K562 (cell line): ENCODE measurements at regions not wholly inside any gene's neighbourhood (a gene's known extent, or its start where the extent isn't known, plus 50 kb on each side); places are given as distances from the start of the nearest gene placed in this dataset.

Source experiments
- ATAC-seq: fragments of 200-7000 bp; cut with Tn5 transposase; 3 replicates; pipeline ENCODE4 v1.9.1; 2020; ENCODE audit warnings: moderate library complexity
- BruUV-seq: library from RNA; stranded (reverse); fragments of 400-500 nt; replicated peaks from 2 replicates; lab custom pipeline; 2021; lab: Mats Ljungman, UMichigan
- CTCF ChIA-PET: fragments of 300-600 bp; formaldehyde crosslinking; extraction: SDS; loops from one replicate; lab custom pipeline; 2021; ENCODE audit warnings: low intra/inter-chr PET ratio; lab: Yijun Ruan, JAX
- POLR2A ChIA-PET: fragments of 300-600, 350-650 bp; sonication (Branson Sonifier 250); formaldehyde crosslinking; extraction: SDS; loops from one replicate; lab custom pipeline; 2021; ENCODE audit warnings: antibody characterized with exemption, inconsistent platforms; lab: Yijun Ruan, JAX
- DNase-seq, 4 experiments: peaks; one replicate each; pipeline versions ENCODE4 v3.0.0 to v3.0.0-alpha.2; 2011 to 2018; ENCODE audit warnings: low spot score in 3 of 4, mixed read lengths in 3 of 4; ENCODE audit errors: extremely low read depth in 1 of 4
- FAIRE-seq: peaks from 2 replicates; lab custom pipeline; 2011; peaks lifted over from hg19 to GRCh38; lab: Jason Lieb, UNC
- H2AFZ ChIP-seq: 2 replicates; pipeline ENCODE4 v1.6.0; 2011; ENCODE audit warnings: low read depth, low read length, control low read depth, inconsistent platforms
- H3K27ac ChIP-seq: fragments of 200-600 bp; 3 replicates; pipeline ENCODE4 v1.8.0; 2011; ENCODE audit warnings: low read depth, mild to moderate bottlenecking, control low read depth, inconsistent platforms, low read length, moderate library complexity, mixed read lengths; ENCODE audit errors: extremely low read depth
- H3K27me3 ChIP-seq, 2 experiments: fragments of 300-600 bp in 1 of 2; 2 replicates in 1 of 2; 3 replicates in 1 of 2; pipeline versions ENCODE4 v1.6.0 to v1.8.0; 2011; ENCODE audit warnings: inconsistent platforms in 2 of 2, low read length in 2 of 2, mild to moderate bottlenecking in 1 of 2, mixed read lengths in 1 of 2, moderate library complexity in 1 of 2; ENCODE audit not compliant: control insufficient read depth in 2 of 2, insufficient read depth in 2 of 2
- H3K36me3 ChIP-seq: fragments of 300-600 bp; 3 replicates; pipeline ENCODE4 v1.8.0; 2011; ENCODE audit warnings: mild to moderate bottlenecking, low read length, inconsistent platforms; ENCODE audit not compliant: control insufficient read depth, insufficient read depth
- H3K4me1 ChIP-seq, 2 experiments: fragments of 200-600 bp in 1 of 2; replicated peaks in 1 of 2; 2 replicates in 1 of 2; 3 replicates in 1 of 2; pipeline versions ENCODE4 v1.5.1 to v1.8.0; 2011; ENCODE audit warnings: inconsistent platforms in 2 of 2, low read length in 2 of 2, mild to moderate bottlenecking in 1 of 2, mixed read lengths in 1 of 2, moderate library complexity in 1 of 2; ENCODE audit not compliant: control insufficient read depth in 2 of 2, insufficient read depth in 2 of 2
- H3K4me2 ChIP-seq: 2 replicates; pipeline ENCODE4 v1.6.1; 2011; ENCODE audit warnings: low read length, control low read depth, inconsistent platforms, mixed read lengths; ENCODE audit not compliant: insufficient read depth
- H3K4me3 ChIP-seq: fragments of 200-600 bp; sonication (generic), shearing (Covaris generic); 2 replicates; pipeline ENCODE4 v1.5.1; 2016; ENCODE audit warnings: control low read depth, inconsistent platforms
- H3K79me2 ChIP-seq: fragments of 200-600 bp; 3 replicates; pipeline ENCODE4 v1.8.0; 2011; ENCODE audit warnings: low read length, inconsistent platforms; ENCODE audit not compliant: control insufficient read depth, insufficient read depth
- H3K9ac ChIP-seq, 2 experiments: 2 replicates each; pipeline versions ENCODE4 v1.6.0 to v1.6.1; 2011; ENCODE audit warnings: low read depth in 2 of 2, low read length in 2 of 2, control low read depth in 1 of 2, inconsistent platforms in 1 of 2, mild to moderate bottlenecking in 1 of 2, mixed read lengths in 1 of 2; ENCODE audit not compliant: insufficient read depth in 1 of 2
- H3K9me1 ChIP-seq: one replicate; pipeline ENCODE4 v1.6.0; 2011; ENCODE audit warnings: inconsistent platforms, mild to moderate bottlenecking, low read length, moderate library complexity; ENCODE audit not compliant: control insufficient read depth, insufficient read depth
- H3K9me3 ChIP-seq: replicated peaks from 2 replicates; pipeline ENCODE4 v1.5.1; 2011; ENCODE audit warnings: low read depth, low read length, inconsistent platforms; ENCODE audit not compliant: control insufficient read depth, insufficient read depth
- H4K20me1 ChIP-seq: replicated peaks from 2 replicates; pipeline ENCODE4 v1.6.1; 2011; ENCODE audit warnings: low read length, inconsistent platforms, mixed read lengths; ENCODE audit not compliant: control insufficient read depth, insufficient read depth
- FOXJ2 ChIP-seq: fragments of 200-800 bp; sonication (Bioruptor generic); IDR thresholded peaks from 2 replicates; pipeline ENCODE4 v1.6.1; 2016; ENCODE audit warnings: missing genetic modification characterization, missing compliant biosample characterization
- FOXK1 ChIP-seq: sonication (generic); formaldehyde crosslinking; IDR thresholded peaks from 2 replicates; pipeline ENCODE4 v1.8.0; 2022; ENCODE audit warnings: missing genetic modification reagents, mild to moderate bottlenecking, borderline replicate concordance
- HMG20B ChIP-seq: fragments of 250-450 bp; sonication (Bioruptor Pico); IDR thresholded peaks from 2 replicates; pipeline ENCODE4 v1.5.0; 2021; ENCODE audit warnings: mild to moderate bottlenecking
- MAZ ChIP-seq, 2 experiments: fragments of 450-650 bp in 1 of 2; sonication (generic) in 1 of 2; formaldehyde crosslinking; IDR thresholded peaks in 1 of 2; conservative IDR thresholded peaks in 1 of 2; 2 replicates each; pipeline versions ENCODE4 v1.4.0 to v1.5.0; 2020; ENCODE audit warnings: mild to moderate bottlenecking in 1 of 2, missing genetic modification reagents in 1 of 2
- MYNN ChIP-seq, 2 experiments: sonication (generic); formaldehyde crosslinking in 1 of 2; IDR thresholded peaks; 2 replicates each; pipeline versions ENCODE4 v1.5.0 to v1.6.1; 2016 to 2020; ENCODE audit warnings: antibody characterized with exemption in 1 of 2, missing genetic modification reagents in 1 of 2
- RAD21 ChIP-seq, 2 experiments: fragments of 250-450 bp in 1 of 2; fragments of 450-650 bp in 1 of 2; sonication (Bioruptor Pico) in 1 of 2; formaldehyde crosslinking in 1 of 2; IDR thresholded peaks in 1 of 2; conservative IDR thresholded peaks in 1 of 2; 2 replicates each; pipeline versions ENCODE4 v1.4.0 to v1.8.0; 2020 to 2022; ENCODE audit warnings: mild to moderate bottlenecking in 2 of 2, moderate library complexity in 1 of 2
- SMARCA4 ChIP-seq: fragments of 450-650 bp; IDR thresholded peaks from 2 replicates; pipeline ENCODE4 v1.6.1; 2016
- TOE1 ChIP-seq, 2 experiments: fragments of 450-650 bp in 1 of 2; sonication (generic) in 1 of 2; formaldehyde crosslinking in 1 of 2; IDR thresholded peaks; 2 replicates each; pipeline versions ENCODE4 v1.7.1 to v1.8.0; 2016 to 2022; ENCODE audit warnings: borderline replicate concordance in 2 of 2, mild to moderate bottlenecking in 2 of 2, antibody characterized with exemption in 1 of 2, inconsistent platforms in 1 of 2, low read depth in 1 of 2, missing genetic modification reagents in 1 of 2, moderate library complexity in 1 of 2
- YY1 ChIP-seq, 3 experiments: IDR thresholded peaks; 2 replicates each; pipeline ENCODE4 v1.6.1; 2011; ENCODE audit warnings: low read length in 2 of 3, mild to moderate bottlenecking in 2 of 3, moderate library complexity in 2 of 3, borderline replicate concordance in 1 of 3, control low read depth in 1 of 3, low read depth in 1 of 3; ENCODE audit not compliant: insufficient read depth in 3 of 3, insufficient replicate concordance in 2 of 3, control insufficient read depth in 1 of 3, insufficient read length in 1 of 3; ENCODE audit errors: extremely low read depth in 1 of 3
- ZNF239 ChIP-seq: fragments of 250-450 bp; sonication (Bioruptor Pico); IDR thresholded peaks from 2 replicates; pipeline ENCODE4 v1.4.0; 2020; ENCODE audit warnings: mild to moderate bottlenecking
- WGBS: fragments of 100-300 bp; shearing (Covaris generic); methylation state at CpG from one replicate; pipeline ENCODE4 v1.1.6; 2016; ENCODE audit warnings: low coverage, mixed read lengths; ENCODE audit not compliant: insufficient coverage; ENCODE audit errors: missing lambda C conversion rate; 5-methylcytosine and 5-hydroxymethylcytosine counted together
- in situ Hi-C: fragments of 300-500 bp; cut with MboI; formaldehyde crosslinking; loops from 4 replicates; pipeline ENCODE4 v1.15.0; 2018; ENCODE audit warnings: inconsistent platforms, mixed read lengths
- intact Hi-C: fragments of 100-400 bp; cut with micrococcal nuclease; formaldehyde crosslinking; loops from 2 replicates; pipeline ENCODE4 v1.14.2; 2022
- TF ChIP-seq, protein P1 (sequence below): fragments of 250-450 bp; sonication (Bioruptor Pico); IDR thresholded peaks from 2 replicates; pipeline ENCODE4 v1.9.0; 2021; ENCODE audit warnings: mild to moderate bottlenecking, inconsistent platforms

DNA sequence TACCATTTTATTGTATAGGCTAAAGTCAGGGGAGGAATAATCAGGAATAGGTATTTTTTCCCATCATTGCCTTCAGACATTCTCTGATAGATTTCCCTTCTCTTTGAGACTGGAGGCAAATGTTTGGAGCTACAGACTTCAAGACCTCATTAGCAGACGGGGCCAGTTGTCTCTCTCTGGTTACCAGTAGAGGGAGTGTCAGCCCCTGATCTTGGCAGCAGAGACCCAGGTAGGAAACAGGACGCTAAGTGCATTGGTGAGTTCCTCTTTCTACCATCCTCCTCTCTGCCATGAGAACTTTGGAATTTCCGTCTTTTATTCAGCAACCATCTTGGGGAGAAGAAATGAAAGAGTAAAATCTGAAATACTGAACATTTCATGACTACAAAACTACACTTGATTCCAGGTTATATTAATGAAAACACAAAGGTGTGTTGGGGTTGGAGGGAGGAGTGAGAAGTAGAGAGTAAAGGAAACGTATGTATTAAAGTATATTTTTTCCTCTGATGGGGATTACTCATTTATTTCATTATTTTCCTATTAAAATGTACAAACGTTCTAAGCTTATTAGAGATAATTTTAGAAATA lies 186.2 kb upstream of the GCFC2 start:
- peak in 2 of 4 experiments; percentile 20 to 40 for DNase-seq
- POLR2A ChIA-PET: no interaction called here
- TF ChIP-seq FOXK1 (no peak), MAZ (CRISPR knock-in tag; conservative IDR thresholded peaks at IDR 0.05 in 1 of 2, IDR thresholded peaks at IDR 0.05 in 1 of 2) (no peak), YY1 (IDR thresholded peaks at IDR 0.05; ENCODE audit: borderline replicate concordance in 1 of 3, control insufficient read depth in 1 of 3, extremely low read depth in 1 of 3, insufficient read depth in 3 of 3, insufficient read length in 1 of 3, insufficient replicate concordance in 2 of 3, low read depth in 1 of 3, low read length in 2 of 3) (no peak), MYNN (IDR thresholded peaks at IDR 0.05) (no peak), MYNN (CRISPR knock-in tag; IDR thresholded peaks at IDR 0.05) (no peak), HMG20B (CRISPR knock-in tag) (no peak), SMARCA4 (no peak), TOE1 (IDR thresholded peaks at IDR 0.05; ENCODE audit: borderline replicate concordance) (no peak), TOE1 (CRISPR knock-in tag; IDR thresholded peaks at IDR 0.05; ENCODE audit: borderline replicate concordance, low read depth) (no peak), FOXJ2 (no peak), RAD21 (CRISPR knock-in tag; conservative IDR thresholded peaks at IDR 0.05 in 1 of 2, IDR thresholded peaks at IDR 0.05 in 1 of 2) (peak in 1 of 2 experiments; percentile 36; a peak in 2 of 4 replicates), ZNF239 (no peak)
- TF ChIP-seq, protein P1, sequence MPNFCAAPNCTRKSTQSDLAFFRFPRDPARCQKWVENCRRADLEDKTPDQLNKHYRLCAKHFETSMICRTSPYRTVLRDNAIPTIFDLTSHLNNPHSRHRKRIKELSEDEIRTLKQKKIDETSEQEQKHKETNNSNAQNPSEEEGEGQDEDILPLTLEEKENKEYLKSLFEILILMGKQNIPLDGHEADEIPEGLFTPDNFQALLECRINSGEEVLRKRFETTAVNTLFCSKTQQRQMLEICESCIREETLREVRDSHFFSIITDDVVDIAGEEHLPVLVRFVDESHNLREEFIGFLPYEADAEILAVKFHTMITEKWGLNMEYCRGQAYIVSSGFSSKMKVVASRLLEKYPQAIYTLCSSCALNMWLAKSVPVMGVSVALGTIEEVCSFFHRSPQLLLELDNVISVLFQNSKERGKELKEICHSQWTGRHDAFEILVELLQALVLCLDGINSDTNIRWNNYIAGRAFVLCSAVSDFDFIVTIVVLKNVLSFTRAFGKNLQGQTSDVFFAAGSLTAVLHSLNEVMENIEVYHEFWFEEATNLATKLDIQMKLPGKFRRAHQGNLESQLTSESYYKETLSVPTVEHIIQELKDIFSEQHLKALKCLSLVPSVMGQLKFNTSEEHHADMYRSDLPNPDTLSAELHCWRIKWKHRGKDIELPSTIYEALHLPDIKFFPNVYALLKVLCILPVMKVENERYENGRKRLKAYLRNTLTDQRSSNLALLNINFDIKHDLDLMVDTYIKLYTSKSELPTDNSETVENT (CRISPR knock-in tag): no peak

More for the DNA sequence above, 186.2 kb upstream of the GCFC2 start:
- Histone ChIP-seq H3K4me1 (no peaks in the 10 kb centered on the region; a peak in 1 of 5 replicates), H3K9ac (no peak overlapping the region), H4K20me1 (no peaks in the 10 kb centered on the region), H3K79me2 (peaks cover 24% of the 10 kb centered on the region), H3K4me2 (no peak overlapping the region), H2AFZ (no peak overlapping the region), H3K9me3 (no peaks in the 10 kb centered on the region), H3K4me3 (no peak overlapping the region), H3K27me3 (no peaks in the 10 kb centered on the region), H3K27ac (no peak overlapping the region), H3K9me1 (no peaks in the 10 kb centered on the region), H3K36me3 (peaks cover 18% of the 10 kb centered on the region)
- in situ Hi-C loops: no loop called here
- no TSS peak for BruUV-seq
- CTCF ChIA-PET: no interaction called here
- no peak for FAIRE-seq
- intact Hi-C loops: no loop called here
- WGBS: 38% methylated on average over 5 of the region's 5 CpGs
- ATAC-seq: peak; percentile 81
